ENCODE measurements at regions not wholly inside any gene's neighbourhood (a gene's known extent, or its start where the extent isn't known, plus 50 kb on each side); places are given as distances from the start of the nearest gene placed in this dataset.
"Not testable (repeated sequence)": the region's sequence is repeated elsewhere in the genome, so short reads cannot be mapped to it uniquely, and the experiment has no call there.

GRCh38 chr15:79606831-79607355 lies 174.8 kb downstream of the MINAR1 start:
- peak; percentile 3 for DNase-seq (ENCODE audit: low spot score)

GRCh38 chr15:79608066-79608864 lies 176.1 kb downstream of the MINAR1 start:
- no peak for DNase-seq (ENCODE audit: low spot score)

- DNase-seq (ENCODE audit: low spot score): no peak
Measured at GRCh38 chr15:79609506-79609905, 177.4 kb downstream of the MINAR1 start.

GRCh38 chr15:79610021-79610420 lies 177.9 kb downstream of the MINAR1 start:
- DNase-seq (ENCODE audit: low spot score): no peak

- DNase-seq (ENCODE audit: low spot score): no peak
Measured at GRCh38 chr15:79615754-79616153, 183.6 kb downstream of the MINAR1 start.

- DNase-seq (ENCODE audit: low spot score): no peak
Measured at GRCh38 chr15:79617071-79617470, 184.9 kb downstream of the MINAR1 start.

GRCh38 chr15:79620112-79620857 lies 188.1 kb downstream of the MINAR1 start:
- DNase-seq (ENCODE audit: low spot score): no peak

- not testable (repeated sequence) for DNase-seq (ENCODE audit: low spot score)
Measured at GRCh38 chr15:79621805-79622204, 189.7 kb downstream of the MINAR1 start.

GRCh38 chr15:79623488-79623887 lies 191.4 kb downstream of the MINAR1 start:
- DNase-seq (ENCODE audit: low spot score): no peak

- no peak for DNase-seq (ENCODE audit: low spot score)
Measured at GRCh38 chr15:79629687-79630086, 197.6 kb downstream of the MINAR1 start.

- DNase-seq (ENCODE audit: low spot score): no peak
Measured at GRCh38 chr15:79632457-79632856, 200.3 kb downstream of the MINAR1 start.

GRCh38 chr15:79635149-79635771 lies 203.1 kb downstream of the MINAR1 start:
- DNase-seq (ENCODE audit: low spot score): no peak

GRCh38 chr15:79635897-79636561 lies 203.9 kb downstream of the MINAR1 start:
- no peak for DNase-seq (ENCODE audit: low spot score)

- DNase-seq (ENCODE audit: low spot score): no peak
Measured at GRCh38 chr15:79640206-79640605, 208.1 kb downstream of the MINAR1 start.

GRCh38 chr15:79641841-79642240 lies 209.7 kb downstream of the MINAR1 start:
- no peak for DNase-seq (ENCODE audit: low spot score)

- no peak for DNase-seq (ENCODE audit: low spot score)
Measured at GRCh38 chr15:79643393-79643792, 211.3 kb downstream of the MINAR1 start.

GRCh38 chr15:79644091-79644490 lies 212.0 kb downstream of the MINAR1 start:
- DNase-seq (ENCODE audit: low spot score): no peak

GRCh38 chr15:79652972-79653371 lies 220.8 kb downstream of the MINAR1 start:
- not testable (repeated sequence) for DNase-seq (ENCODE audit: low spot score)

GRCh38 chr15:79653533-79653932 lies 221.4 kb downstream of the MINAR1 start:
- DNase-seq (ENCODE audit: low spot score): no peak

- no peak for DNase-seq (ENCODE audit: low spot score)
Measured at GRCh38 chr15:79656151-79657000, 224.2 kb downstream of the MINAR1 start.

GRCh38 chr15:79657722-79658121 lies 225.6 kb downstream of the MINAR1 start:
- no peak for DNase-seq (ENCODE audit: low spot score)
